ENCODE measurements at regions not wholly inside any gene's neighbourhood (a gene's known extent, or its start where the extent isn't known, plus 50 kb on each side); places are given as distances from the start of the nearest gene placed in this dataset.
"Not testable (repeated sequence)": the region's sequence is repeated elsewhere in the genome, so short reads cannot be mapped to it uniquely, and the experiment has no call there.

- DNase-seq, result no peak
- TF ChIP-seq GATA1 (IDR thresholded peaks at IDR 0.05; ENCODE audit: low read depth, low read length), result no peak
- no peak for TF ChIP-seq POLR2A (IDR thresholded peaks at IDR 0.05; ENCODE audit: low read length)
Measured at GRCh38 chr21:27796106-27796505, 829.2 kb upstream of the ADAMTS5 start.

GRCh38 chr21:27795418-27795817, 828.5 kb upstream of the ADAMTS5 start:
- TF ChIP-seq POLR2A (IDR thresholded peaks at IDR 0.05; ENCODE audit: low read length) (no peak), GATA1 (IDR thresholded peaks at IDR 0.05; ENCODE audit: low read depth, low read length) (no peak)
- DNase-seq, result no peak

GRCh38 chr21:27793901-27794300, 827.0 kb upstream of the ADAMTS5 start:
- TF ChIP-seq GATA1 (IDR thresholded peaks at IDR 0.05; ENCODE audit: low read depth, low read length), result no peak
- no peak for TF ChIP-seq POLR2A (IDR thresholded peaks at IDR 0.05; ENCODE audit: low read length)
- no peak for DNase-seq

- TF ChIP-seq POLR2A (IDR thresholded peaks at IDR 0.05; ENCODE audit: low read length) (no peak), GATA1 (IDR thresholded peaks at IDR 0.05; ENCODE audit: low read depth, low read length) (no peak)
- no peak for DNase-seq
Measured at GRCh38 chr21:27787046-27787445, 820.2 kb upstream of the ADAMTS5 start.

- no peak for TF ChIP-seq POLR2A (IDR thresholded peaks at IDR 0.05; ENCODE audit: low read length)
- no peak for DNase-seq
Measured at GRCh38 chr21:27779606-27780005, 812.7 kb upstream of the ADAMTS5 start.

- TF ChIP-seq POLR2A (IDR thresholded peaks at IDR 0.05; ENCODE audit: low read length), result no peak
- no peak for TF ChIP-seq GATA1 (IDR thresholded peaks at IDR 0.05; ENCODE audit: low read depth, low read length)
- DNase-seq, result no peak
Measured at GRCh38 chr21:27776925-27777553, 810.2 kb upstream of the ADAMTS5 start.

GRCh38 chr21:27772816-27773215, 805.9 kb upstream of the ADAMTS5 start:
- DNase-seq, result no peak
- TF ChIP-seq GATA1 (IDR thresholded peaks at IDR 0.05; ENCODE audit: low read depth, low read length), result no peak

- no peak for TF ChIP-seq POLR2A (IDR thresholded peaks at IDR 0.05; ENCODE audit: low read length)
- no peak for TF ChIP-seq GATA1 (IDR thresholded peaks at IDR 0.05; ENCODE audit: low read depth, low read length)
- no peak for DNase-seq
Measured at GRCh38 chr21:27771938-27772483, 805.1 kb upstream of the ADAMTS5 start.

GRCh38 chr21:27769763-27770162, 802.9 kb upstream of the ADAMTS5 start:
- TF ChIP-seq GATA1 (IDR thresholded peaks at IDR 0.05; ENCODE audit: low read depth, low read length) (no peak), POLR2A (IDR thresholded peaks at IDR 0.05; ENCODE audit: low read length) (no peak)
- no peak for DNase-seq

GRCh38 chr21:27768046-27768637, 801.3 kb upstream of the ADAMTS5 start:
- DNase-seq, result not testable (repeated sequence)

- DNase-seq, result no peak
Measured at GRCh38 chr21:27764056-27764455, 797.2 kb upstream of the ADAMTS5 start.

GRCh38 chr21:27761623-27762022, 794.7 kb upstream of the ADAMTS5 start:
- no peak for DNase-seq
- TF ChIP-seq POLR2A (IDR thresholded peaks at IDR 0.05; ENCODE audit: low read length), result no peak
- no peak for TF ChIP-seq GATA1 (IDR thresholded peaks at IDR 0.05; ENCODE audit: low read depth, low read length)

More at GRCh38 chr21:27764056-27764455, 797.2 kb upstream of the ADAMTS5 start:
- TF ChIP-seq GATA1 (IDR thresholded peaks at IDR 0.05; ENCODE audit: low read depth, low read length) (no peak), POLR2A (IDR thresholded peaks at IDR 0.05; ENCODE audit: low read length) (no peak)

- no peak for DNase-seq
- TF ChIP-seq POLR2A (IDR thresholded peaks at IDR 0.05; ENCODE audit: low read length), result no peak
- no peak for TF ChIP-seq GATA1 (IDR thresholded peaks at IDR 0.05; ENCODE audit: low read depth, low read length)
Measured at GRCh38 chr21:27759820-27760219, 792.9 kb upstream of the ADAMTS5 start.

GRCh38 chr21:27759091-27759659, 792.3 kb upstream of the ADAMTS5 start:
- TF ChIP-seq POLR2A (IDR thresholded peaks at IDR 0.05; ENCODE audit: low read length) (no peak), GATA1 (IDR thresholded peaks at IDR 0.05; ENCODE audit: low read depth, low read length) (no peak)
- DNase-seq, result no peak

GRCh38 chr21:27756191-27756590, 789.3 kb upstream of the ADAMTS5 start:
- no peak for TF ChIP-seq GATA1 (IDR thresholded peaks at IDR 0.05; ENCODE audit: low read depth, low read length)
- TF ChIP-seq POLR2A (IDR thresholded peaks at IDR 0.05; ENCODE audit: low read length), result no peak
- DNase-seq, result no peak
